EL (cell line): ENCODE measurements at regions not wholly inside any gene's neighbourhood (a gene's known extent, or its start where the extent isn't known, plus 50 kb on each side); places are given as distances from the start of the nearest gene placed in this dataset.

Experiments
- DNase-seq: peaks from one replicate; pipeline ENCODE4 v3.0.0-alpha.2; 2016

GRCh38 chr4:4594285-4594920 lies 52.6 kb upstream of the STX18 start:
- no peak for DNase-seq

GRCh38 chr4:4593596-4594284 lies 51.9 kb upstream of the STX18 start:
- DNase-seq, result no peak

GRCh38 chr4:4592414-4592813 lies 50.6 kb upstream of the STX18 start:
- DNase-seq, result no peak
